Osteocyte (in vitro differentiated cells): ENCODE measurements at regions not wholly inside any gene's neighbourhood (a gene's known extent, or its start where the extent isn't known, plus 50 kb on each side); places are given as distances from the start of the nearest gene placed in this dataset.

Experiments used
- DNase-seq: peaks from one replicate; pipeline ENCODE4 v3.0.0; 2021; ENCODE audit warnings: mixed read lengths; ENCODE audit not compliant: unreplicated experiment; ENCODE audit errors: extremely low spot score
- H3K27ac Mint-ChIP-seq: one replicate; pipeline ENCODE4 v1.8.0; 2021; ENCODE audit warnings: mild to moderate bottlenecking, mixed read lengths; ENCODE audit not compliant: unreplicated experiment
- H3K27me3 Mint-ChIP-seq: one replicate; pipeline ENCODE4 v1.8.0; 2021; ENCODE audit warnings: mixed read lengths; ENCODE audit not compliant: unreplicated experiment
- H3K36me3 Mint-ChIP-seq: one replicate; pipeline ENCODE4 v1.8.0; 2021; ENCODE audit warnings: mixed read lengths; ENCODE audit not compliant: unreplicated experiment
- H3K4me1 Mint-ChIP-seq: one replicate; pipeline ENCODE4 v1.8.0; 2021; ENCODE audit warnings: mixed read lengths; ENCODE audit not compliant: unreplicated experiment
- H3K4me3 Mint-ChIP-seq: one replicate; pipeline ENCODE4 v1.8.0; 2021; ENCODE audit warnings: mild to moderate bottlenecking, moderate library complexity, mixed read lengths; ENCODE audit not compliant: unreplicated experiment
- H3K9me3 Mint-ChIP-seq: one replicate; pipeline ENCODE4 v1.8.0; 2021; ENCODE audit warnings: mixed read lengths; ENCODE audit not compliant: unreplicated experiment
- TF ChIP-seq, protein P1 (sequence below): fragments of 200-600 bp; sonication (generic); IDR thresholded peaks from 2 replicates; pipeline ENCODE4 v1.5.0; 2021; ENCODE audit warnings: antibody characterized with exemption, mild to moderate bottlenecking, moderate library complexity

DNA sequence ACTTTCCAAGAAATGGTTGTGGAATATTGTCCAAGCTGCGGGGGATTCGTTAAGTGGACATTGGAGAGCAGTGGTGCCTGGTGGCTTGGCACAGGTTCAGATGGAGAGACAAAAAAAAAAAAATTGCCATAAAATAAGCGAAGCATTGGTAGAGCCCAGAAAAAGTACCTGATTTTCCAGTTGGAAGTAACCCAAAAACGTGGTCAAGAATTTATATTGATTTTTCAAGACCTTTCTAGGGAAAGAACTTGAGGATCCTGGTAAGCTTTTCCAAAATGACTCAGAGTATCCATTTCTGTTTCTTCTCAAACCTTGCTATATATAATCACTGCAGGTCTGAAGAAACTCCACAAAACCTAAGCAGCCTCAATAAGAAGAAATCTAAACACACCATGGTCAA lies 94.6 kb downstream of the ING1 start:
- Mint-ChIP-seq H3K27ac (no peak overlapping the region), H3K27me3 (peaks cover 30% of the 10 kb centered on the region), H3K4me1 (peaks cover 2% of the 10 kb centered on the region), H3K4me3 (no peak overlapping the region), H3K36me3 (no peaks in the 10 kb centered on the region), H3K9me3 (no peaks in the 10 kb centered on the region)
- TF ChIP-seq, protein P1, sequence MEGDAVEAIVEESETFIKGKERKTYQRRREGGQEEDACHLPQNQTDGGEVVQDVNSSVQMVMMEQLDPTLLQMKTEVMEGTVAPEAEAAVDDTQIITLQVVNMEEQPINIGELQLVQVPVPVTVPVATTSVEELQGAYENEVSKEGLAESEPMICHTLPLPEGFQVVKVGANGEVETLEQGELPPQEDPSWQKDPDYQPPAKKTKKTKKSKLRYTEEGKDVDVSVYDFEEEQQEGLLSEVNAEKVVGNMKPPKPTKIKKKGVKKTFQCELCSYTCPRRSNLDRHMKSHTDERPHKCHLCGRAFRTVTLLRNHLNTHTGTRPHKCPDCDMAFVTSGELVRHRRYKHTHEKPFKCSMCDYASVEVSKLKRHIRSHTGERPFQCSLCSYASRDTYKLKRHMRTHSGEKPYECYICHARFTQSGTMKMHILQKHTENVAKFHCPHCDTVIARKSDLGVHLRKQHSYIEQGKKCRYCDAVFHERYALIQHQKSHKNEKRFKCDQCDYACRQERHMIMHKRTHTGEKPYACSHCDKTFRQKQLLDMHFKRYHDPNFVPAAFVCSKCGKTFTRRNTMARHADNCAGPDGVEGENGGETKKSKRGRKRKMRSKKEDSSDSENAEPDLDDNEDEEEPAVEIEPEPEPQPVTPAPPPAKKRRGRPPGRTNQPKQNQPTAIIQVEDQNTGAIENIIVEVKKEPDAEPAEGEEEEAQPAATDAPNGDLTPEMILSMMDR, result no peak
- DNase-seq, result no peak

DNA sequence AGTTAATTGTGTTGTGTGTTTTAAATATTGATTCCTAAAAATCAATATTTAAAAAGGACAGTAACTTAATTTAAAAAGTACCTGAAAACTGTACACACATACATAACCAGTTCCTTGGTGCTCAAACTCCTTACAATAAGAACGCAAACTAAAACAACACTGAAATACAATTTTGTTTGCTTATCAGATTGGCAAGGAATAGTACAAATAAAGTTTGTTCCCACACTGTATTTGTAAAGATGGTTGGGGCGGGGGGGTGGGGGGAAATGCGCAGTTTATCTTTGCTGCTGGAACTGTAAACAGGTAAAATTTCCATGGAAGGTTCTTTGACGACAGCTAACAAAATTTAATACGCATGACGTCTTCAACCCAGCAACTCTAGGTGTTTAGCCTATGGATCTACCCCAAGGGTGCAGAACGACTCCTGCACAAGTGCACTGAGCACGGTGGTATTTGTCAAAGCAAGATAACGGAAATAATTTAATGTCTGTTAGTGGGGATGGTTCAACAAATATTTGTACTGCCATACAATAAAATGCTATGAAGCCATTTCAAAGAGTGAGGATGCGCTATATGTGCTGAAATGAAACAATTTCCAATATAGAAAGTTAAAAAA lies 96.5 kb downstream of the ING1 start:
- no peak overlapping the region for H3K27ac Mint-ChIP-seq
- no peak for DNase-seq
- TF ChIP-seq, protein P1, result no peak
- no peaks in the 10 kb centered on the region for H3K36me3 Mint-ChIP-seq
- H3K4me1 Mint-ChIP-seq, result peaks cover 2% of the 10 kb centered on the region
- H3K27me3 Mint-ChIP-seq, result peaks cover 30% of the 10 kb centered on the region
- H3K4me3 Mint-ChIP-seq, result no peak overlapping the region
- H3K9me3 Mint-ChIP-seq, result no peaks in the 10 kb centered on the region

DNA sequence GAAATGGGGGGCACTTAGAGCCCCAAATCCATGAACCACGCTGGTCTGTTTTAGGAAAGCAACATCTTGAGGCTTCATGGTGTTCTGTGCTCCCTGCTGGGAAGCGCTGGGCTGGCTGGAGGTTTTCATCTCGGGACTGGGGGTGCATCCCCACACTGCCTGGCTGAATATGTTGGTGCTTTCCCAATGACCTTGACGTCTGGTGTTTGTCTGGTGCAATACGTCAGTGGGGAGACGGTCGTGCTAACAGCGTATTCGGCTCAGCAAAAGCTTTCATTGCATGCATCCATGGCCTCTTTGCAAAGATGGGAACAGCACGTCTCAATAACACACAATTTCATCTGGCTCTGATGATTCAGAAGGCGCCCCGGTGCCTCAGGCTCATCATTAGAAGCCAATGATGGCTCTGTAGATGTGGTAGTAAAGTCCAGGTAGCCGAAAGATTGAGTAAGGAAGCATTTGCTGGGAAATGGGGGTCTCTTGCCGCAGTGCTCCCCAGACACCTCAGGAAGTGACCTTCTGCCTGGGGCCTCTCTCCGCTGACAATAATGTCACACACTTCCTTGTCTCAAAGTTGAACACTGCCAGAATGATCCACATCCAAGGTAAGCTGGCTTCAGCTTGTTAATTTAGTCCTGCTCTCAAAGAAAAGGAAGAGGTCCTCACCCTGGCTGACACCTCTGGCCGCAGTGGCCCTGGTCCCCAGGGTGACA lies 97.7 kb downstream of the ING1 start:
- TF ChIP-seq, protein P1, result no peak
- Mint-ChIP-seq H3K27ac (no peak overlapping the region), H3K36me3 (no peaks in the 10 kb centered on the region), H3K4me1 (peaks cover 7% of the 10 kb centered on the region), H3K9me3 (no peaks in the 10 kb centered on the region), H3K27me3 (peaks cover 30% of the 10 kb centered on the region), H3K4me3 (no peak overlapping the region)
- no peak for DNase-seq

DNA sequence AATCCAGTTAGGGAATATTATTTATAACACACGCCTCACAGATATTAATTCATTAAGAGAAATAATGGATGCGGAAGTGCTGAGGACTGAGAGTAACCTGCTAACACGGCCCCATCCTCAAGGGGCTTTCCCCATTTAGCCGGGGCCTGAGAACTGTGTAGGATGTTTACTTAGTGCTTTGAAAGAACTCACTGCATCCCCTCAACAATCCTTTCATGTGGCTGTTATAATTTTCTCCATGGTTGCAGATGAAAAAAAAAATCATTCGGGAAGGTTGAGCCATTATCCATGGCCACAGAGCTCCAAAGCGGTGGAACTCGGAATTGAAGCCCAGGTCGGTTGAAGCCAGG lies 98.2 kb downstream of the ING1 start:
- no peak for DNase-seq
- Mint-ChIP-seq H3K27ac (no peak overlapping the region), H3K27me3 (peaks cover 30% of the 10 kb centered on the region), H3K36me3 (no peaks in the 10 kb centered on the region), H3K9me3 (no peaks in the 10 kb centered on the region), H3K4me1 (peaks cover 7% of the 10 kb centered on the region), H3K4me3 (no peak overlapping the region)
- TF ChIP-seq, protein P1, result no peak

DNA sequence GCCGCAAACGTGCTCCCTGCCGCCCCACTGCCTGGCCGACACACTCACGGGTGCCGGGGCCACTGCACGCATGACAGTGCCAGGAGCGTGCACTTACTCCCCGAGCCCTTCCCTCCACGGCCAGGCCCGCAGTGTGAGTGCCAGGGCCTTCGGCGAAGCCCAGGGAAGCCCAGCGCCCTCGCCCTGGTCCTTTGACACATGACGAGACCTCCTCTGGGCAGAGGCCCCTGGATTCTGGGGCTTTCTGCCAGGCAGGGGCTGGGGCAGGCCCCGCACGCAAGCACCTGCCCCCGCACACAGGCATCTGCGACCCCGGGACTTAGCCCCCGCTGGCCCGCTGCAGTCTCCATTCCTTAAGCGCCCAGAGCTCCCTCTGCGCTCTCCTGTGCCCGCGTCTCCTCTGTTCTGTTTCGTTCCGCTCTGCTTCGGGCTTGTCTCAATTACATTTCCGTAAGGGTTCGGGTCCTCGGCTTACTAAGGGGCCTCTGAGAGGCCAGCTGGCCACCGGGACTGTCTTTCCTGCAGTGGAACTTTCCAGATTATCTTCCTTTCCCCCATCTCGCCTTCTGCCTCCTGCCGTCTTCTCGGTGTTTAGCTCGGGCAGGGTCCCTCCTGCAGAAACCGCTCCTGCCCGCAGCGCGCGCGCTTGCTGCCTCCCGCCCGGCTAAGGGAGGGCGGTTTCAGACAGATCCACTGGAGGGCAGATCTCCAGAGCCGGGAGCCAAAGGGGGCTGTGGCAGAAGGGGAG lies 98.8 kb downstream of the ING1 start:
- Mint-ChIP-seq H3K4me1 (peaks cover 7% of the 10 kb centered on the region), H3K9me3 (no peaks in the 10 kb centered on the region), H3K27ac (no peak overlapping the region), H3K27me3 (peaks cover 30% of the 10 kb centered on the region), H3K4me3 (no peak overlapping the region), H3K36me3 (no peaks in the 10 kb centered on the region)
- TF ChIP-seq, protein P1, result no peak
- no peak for DNase-seq
